Mesenchymal stem cell (in vitro differentiated cells and primary cell): ENCODE measurements at regions not wholly inside any gene's neighbourhood (a gene's known extent, or its start where the extent isn't known, plus 50 kb on each side); places are given as distances from the start of the nearest gene placed in this dataset.

ENCODE experiments used
- DNase-seq: peaks from one replicate; pipeline ENCODE4 v3.0.0-alpha.2; 2013
- H2AFZ ChIP-seq: one replicate; pipeline ENCODE4 v1.6.1; 2013; ENCODE audit warnings: low read depth, mild to moderate bottlenecking, control low read depth, inconsistent platforms, low read length, moderate library complexity
- H2AK5ac ChIP-seq: 2 replicates; pipeline ENCODE4 v1.6.1; 2013; ENCODE audit warnings: low read length, moderate library complexity, mild to moderate bottlenecking, inconsistent platforms; ENCODE audit not compliant: severe bottlenecking
- H2BK120ac ChIP-seq: one replicate; pipeline ENCODE4 v1.6.1; 2013; ENCODE audit warnings: low read depth, mild to moderate bottlenecking, inconsistent platforms, low read length, moderate library complexity
- H2BK12ac ChIP-seq, 2 experiments: one replicate each; pipeline ENCODE4 v1.6.1; 2013; ENCODE audit warnings: inconsistent platforms in 2 of 2, low read length in 2 of 2, mild to moderate bottlenecking in 2 of 2, moderate library complexity in 2 of 2, control low read depth in 1 of 2
- H2BK15ac ChIP-seq: one replicate; pipeline ENCODE4 v1.6.1; 2013; ENCODE audit warnings: mild to moderate bottlenecking, low read depth, inconsistent platforms; ENCODE audit not compliant: poor library complexity, severe bottlenecking
- H2BK5ac ChIP-seq: 2 replicates; pipeline ENCODE4 v1.6.1; 2013; ENCODE audit warnings: low read depth, mild to moderate bottlenecking, low read length, control low read depth, inconsistent platforms; ENCODE audit not compliant: poor library complexity, severe bottlenecking
- H3K14ac ChIP-seq, 2 experiments: one replicate each; pipeline ENCODE4 v1.6.1; 2013; ENCODE audit warnings: inconsistent platforms in 2 of 2, low read length in 2 of 2, control low read depth in 1 of 2, mild to moderate bottlenecking in 1 of 2, moderate library complexity in 1 of 2
- H3K18ac ChIP-seq, 2 experiments: one replicate each; pipeline ENCODE4 v1.6.1; 2013; ENCODE audit warnings: inconsistent platforms in 2 of 2, low read length in 2 of 2, control low read depth in 1 of 2, low read depth in 1 of 2, mild to moderate bottlenecking in 1 of 2
- H3K23ac ChIP-seq, 2 experiments: one replicate each; pipeline ENCODE4 v1.6.1; 2013; ENCODE audit warnings: inconsistent platforms in 2 of 2, low read length in 2 of 2, mild to moderate bottlenecking in 2 of 2, moderate library complexity in 2 of 2, control low read depth in 1 of 2
- H3K27ac ChIP-seq: 2 replicates; pipeline ENCODE4 v1.5.1; 2013; ENCODE audit warnings: mild to moderate bottlenecking, moderate library complexity, low read length, control low read depth, inconsistent platforms; ENCODE audit not compliant: poor library complexity, severe bottlenecking
- H3K27me3 ChIP-seq, 2 experiments: 2 replicates each; pipeline versions ENCODE4 v1.6.1 to v1.7.0; 2013; ENCODE audit warnings: low read length in 2 of 2, mild to moderate bottlenecking in 2 of 2, moderate library complexity in 2 of 2, control low read depth in 1 of 2, inconsistent platforms in 1 of 2; ENCODE audit not compliant: control insufficient read depth in 1 of 2, insufficient read depth in 1 of 2
- H3K36me3 ChIP-seq, 2 experiments: 2 replicates each; pipeline versions ENCODE4 v1.6.1 to v1.7.0; 2013; ENCODE audit warnings: low read length in 2 of 2, control low read depth in 1 of 2, inconsistent platforms in 1 of 2, low read depth in 1 of 2, mild to moderate bottlenecking in 1 of 2; ENCODE audit not compliant: insufficient read depth in 2 of 2, control insufficient read depth in 1 of 2
- H3K4ac ChIP-seq, 2 experiments: one replicate each; pipeline ENCODE4 v1.6.1; 2013; ENCODE audit warnings: inconsistent platforms in 2 of 2, low read length in 2 of 2, mild to moderate bottlenecking in 2 of 2, moderate library complexity in 2 of 2, control low read depth in 1 of 2, low read depth in 1 of 2
- H3K4me1 ChIP-seq: 2 replicates; pipeline ENCODE4 v1.6.1; 2013; ENCODE audit warnings: low read depth, low read length, control low read depth; ENCODE audit not compliant: control insufficient read depth, insufficient read depth
- H3K4me2 ChIP-seq: 2 replicates; pipeline ENCODE4 v1.6.1; 2013; ENCODE audit warnings: low read length, mild to moderate bottlenecking, inconsistent platforms; ENCODE audit not compliant: poor library complexity, severe bottlenecking
- H3K4me3 ChIP-seq, 2 experiments: 2 replicates each; pipeline versions ENCODE4 v1.5.1 to v1.7.0; 2013; ENCODE audit warnings: low read length in 2 of 2, mild to moderate bottlenecking in 2 of 2, control low read depth in 1 of 2, low read depth in 1 of 2; ENCODE audit not compliant: insufficient read depth in 1 of 2
- H3K79me1 ChIP-seq: replicated peaks from 2 replicates; pipeline ENCODE4 v1.6.1; 2013; ENCODE audit warnings: mild to moderate bottlenecking, control low read depth, low read length, inconsistent platforms; ENCODE audit not compliant: poor library complexity, severe bottlenecking
- H3K9ac ChIP-seq: 2 replicates; pipeline ENCODE4 v1.7.0; 2013; ENCODE audit warnings: mild to moderate bottlenecking, low read length, moderate library complexity
- H3K9me3 ChIP-seq: 2 replicates; pipeline ENCODE4 v1.7.0; 2013; ENCODE audit warnings: mild to moderate bottlenecking, low read length; ENCODE audit not compliant: control insufficient read depth
- H4K8ac ChIP-seq: one replicate; pipeline ENCODE4 v1.6.1; 2013; ENCODE audit warnings: inconsistent platforms, mild to moderate bottlenecking, low read length, moderate library complexity
- H4K91ac ChIP-seq: one replicate; pipeline ENCODE4 v1.6.1; 2013; ENCODE audit warnings: mild to moderate bottlenecking, low read length, inconsistent platforms
- whole genome bisulfite sequencing: methylation state at CpG from one replicate; pipeline ENCODE4 v1.1.7; 2013; ENCODE audit warnings: mixed read lengths; 5-methylcytosine and 5-hydroxymethylcytosine counted together

DNA sequence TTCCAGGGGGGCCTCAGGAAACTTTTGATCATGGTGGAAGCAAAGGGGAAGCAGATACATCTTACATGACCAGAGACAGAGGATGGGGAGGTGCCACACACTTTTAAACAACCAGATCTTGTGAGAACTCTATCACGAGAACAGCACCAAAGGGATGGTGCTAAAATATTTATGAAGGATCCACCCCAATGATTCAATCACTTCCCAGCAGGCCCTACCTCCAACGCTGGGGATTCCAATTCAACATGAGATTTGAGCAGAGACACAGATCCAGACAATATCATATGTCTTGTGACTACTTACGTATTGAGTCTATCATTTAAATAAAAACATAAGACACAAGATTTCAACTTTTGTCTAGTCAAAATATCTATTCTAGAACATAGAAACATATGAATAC lies 351.9 kb downstream of the EPM2A start:
- no peak overlapping the region for H3K9ac ChIP-seq
- H3K79me1 ChIP-seq: no peaks in the 10 kb centered on the region
- H3K27me3 ChIP-seq: no peaks in the 10 kb centered on the region
- H3K36me3 ChIP-seq: no peaks in the 10 kb centered on the region
- no peak overlapping the region for H3K23ac ChIP-seq
- no peak overlapping the region for H2AK5ac ChIP-seq
- no peak overlapping the region for H4K8ac ChIP-seq
- no peak overlapping the region for H2BK12ac ChIP-seq
- H2BK120ac ChIP-seq: no peak overlapping the region
- WGBS: 85% methylated on average over 2 of the region's 3 CpGs
- H4K91ac ChIP-seq: no peak overlapping the region
- H3K9me3 ChIP-seq: no peaks in the 10 kb centered on the region
- H3K18ac ChIP-seq: no peak overlapping the region
- H3K4me2 ChIP-seq: no peak overlapping the region
- H3K4ac ChIP-seq: no peak overlapping the region
- H3K4me1 ChIP-seq: no peaks in the 10 kb centered on the region
- no peak overlapping the region for H2BK5ac ChIP-seq
- H3K14ac ChIP-seq: no peak overlapping the region
- no peak for DNase-seq
- no peak overlapping the region for H3K4me3 ChIP-seq
- H3K27ac ChIP-seq: no peak overlapping the region
- no peak overlapping the region for H2BK15ac ChIP-seq
- no peak overlapping the region for H2AFZ ChIP-seq

DNA sequence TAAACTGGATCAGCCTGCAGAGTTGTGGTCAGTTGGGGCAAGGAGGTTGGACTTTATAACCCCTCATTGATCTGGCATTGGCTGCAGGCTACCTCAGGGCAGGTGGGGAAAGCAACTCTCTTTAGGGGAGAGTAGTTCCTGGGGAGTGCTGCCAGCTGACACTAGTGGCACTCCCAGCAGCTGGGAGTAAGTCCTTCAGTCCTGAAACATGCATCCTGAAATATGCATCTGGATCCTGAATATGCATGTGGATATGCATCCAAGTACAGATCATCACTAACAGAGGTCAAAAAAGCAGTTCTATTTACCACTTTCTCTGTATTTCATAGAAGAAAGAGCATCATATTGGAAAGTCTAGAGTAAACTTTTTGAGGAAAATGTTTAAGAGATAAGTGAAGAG lies 350.8 kb downstream of the EPM2A start:
- Histone ChIP-seq H3K4me3 (no peak overlapping the region), H3K9me3 (no peaks in the 10 kb centered on the region), H3K23ac (no peak overlapping the region), H2AFZ (no peak overlapping the region), H3K27ac (no peak overlapping the region), H2BK15ac (no peak overlapping the region), H3K4ac (no peak overlapping the region), H3K36me3 (no peaks in the 10 kb centered on the region), H3K18ac (no peak overlapping the region), H3K9ac (no peak overlapping the region), H2BK12ac (no peak overlapping the region), H3K27me3 (no peaks in the 10 kb centered on the region), H2AK5ac (no peak overlapping the region), H2BK120ac (no peak overlapping the region), H4K91ac (no peak overlapping the region), H3K4me2 (no peak overlapping the region), H4K8ac (no peak overlapping the region), H3K79me1 (no peaks in the 10 kb centered on the region), H3K4me1 (no peaks in the 10 kb centered on the region), H3K14ac (no peak overlapping the region), H2BK5ac (no peak overlapping the region)
- no peak for DNase-seq

- no peak overlapping the region for H3K23ac ChIP-seq
- H2BK15ac ChIP-seq: no peak overlapping the region
- DNase-seq: no peak
- H3K27me3 ChIP-seq: no peaks in the 10 kb centered on the region
- no peak overlapping the region for H3K14ac ChIP-seq
- H2BK120ac ChIP-seq: no peak overlapping the region
- no CpG with 5 or more reads among the region's 1 CpG for WGBS
- H2AK5ac ChIP-seq: no peak overlapping the region
- H3K4me1 ChIP-seq: no peaks in the 10 kb centered on the region
- no peak overlapping the region for H2AFZ ChIP-seq
- H3K4me2 ChIP-seq: no peak overlapping the region
- H3K27ac ChIP-seq: no peak overlapping the region
- H3K9ac ChIP-seq: no peak overlapping the region
- H3K4ac ChIP-seq: no peak overlapping the region
- H2BK12ac ChIP-seq: no peak overlapping the region
- no peak overlapping the region for H2BK5ac ChIP-seq
- no peak overlapping the region for H4K8ac ChIP-seq
- H3K18ac ChIP-seq: no peak overlapping the region
- H4K91ac ChIP-seq: no peak overlapping the region
- peaks cover 3% of the 10 kb centered on the region for H3K9me3 ChIP-seq
- H3K4me3 ChIP-seq: no peak overlapping the region
- no peaks in the 10 kb centered on the region for H3K36me3 ChIP-seq
- no peaks in the 10 kb centered on the region for H3K79me1 ChIP-seq
Observed at GRCh38 chr6:145396499-145396898, 338.8 kb downstream of the EPM2A start.

- no peaks in the 10 kb centered on the region for H3K27me3 ChIP-seq
- H3K14ac ChIP-seq: no peak overlapping the region
- H2BK12ac ChIP-seq: no peak overlapping the region
- no peak overlapping the region for H4K8ac ChIP-seq
- H3K4me1 ChIP-seq: no peaks in the 10 kb centered on the region
- no peak overlapping the region for H2BK5ac ChIP-seq
- no peaks in the 10 kb centered on the region for H3K9me3 ChIP-seq
- no peak overlapping the region for H3K4me2 ChIP-seq
- H2AK5ac ChIP-seq: no peak overlapping the region
- DNase-seq: no peak
- no peaks in the 10 kb centered on the region for H3K79me1 ChIP-seq
- no peak overlapping the region for H3K4ac ChIP-seq
- no peak overlapping the region for H2BK15ac ChIP-seq
- no peak overlapping the region for H4K91ac ChIP-seq
- H2AFZ ChIP-seq: no peak overlapping the region
- H3K9ac ChIP-seq: no peak overlapping the region
- WGBS: 92% methylated on average over 3 of the region's 4 CpGs
- H3K27ac ChIP-seq: no peak overlapping the region
- H3K4me3 ChIP-seq: no peak overlapping the region
- no peak overlapping the region for H3K18ac ChIP-seq
- H3K36me3 ChIP-seq: no peaks in the 10 kb centered on the region
- H3K23ac ChIP-seq: no peak overlapping the region
- no peak overlapping the region for H2BK120ac ChIP-seq
Observed at GRCh38 chr6:145400508-145400907, 334.8 kb downstream of the EPM2A start.
